ENCODE measurements at regions not wholly inside any gene's neighbourhood (a gene's known extent, or its start where the extent isn't known, plus 50 kb on each side); places are given as distances from the start of the nearest gene placed in this dataset.

GRCh38 chr7:94087664-94088352 lies 83.7 kb upstream of the BET1 start:
- Histone ChIP-seq H3K27ac (peak overlapping the region; percentile 46), H2AFZ (peak overlapping the region; percentile 18), H3K4me2 (peak overlapping the region; percentile 71), H3K9me2 (replicated peaks; ENCODE audit: insufficient read depth) (no peaks in the 10 kb centered on the region), H3K79me2 (no peaks in the 10 kb centered on the region), H3K4me1 (ENCODE audit: insufficient read depth) (peaks cover 7% of the 10 kb centered on the region), H3K36me3 (replicated peaks; ENCODE audit: insufficient read depth, low read depth) (no peaks in the 10 kb centered on the region), H3K4me3 (no peak overlapping the region), H3K9me3 (ENCODE audit: low read depth) (no peaks in the 10 kb centered on the region), H3K27me3 (no peaks in the 10 kb centered on the region), H4K20me1 (ENCODE audit: insufficient read depth, poor library complexity, severe bottlenecking) (no peaks in the 10 kb centered on the region)
- TF ChIP-seq, protein P1, sequence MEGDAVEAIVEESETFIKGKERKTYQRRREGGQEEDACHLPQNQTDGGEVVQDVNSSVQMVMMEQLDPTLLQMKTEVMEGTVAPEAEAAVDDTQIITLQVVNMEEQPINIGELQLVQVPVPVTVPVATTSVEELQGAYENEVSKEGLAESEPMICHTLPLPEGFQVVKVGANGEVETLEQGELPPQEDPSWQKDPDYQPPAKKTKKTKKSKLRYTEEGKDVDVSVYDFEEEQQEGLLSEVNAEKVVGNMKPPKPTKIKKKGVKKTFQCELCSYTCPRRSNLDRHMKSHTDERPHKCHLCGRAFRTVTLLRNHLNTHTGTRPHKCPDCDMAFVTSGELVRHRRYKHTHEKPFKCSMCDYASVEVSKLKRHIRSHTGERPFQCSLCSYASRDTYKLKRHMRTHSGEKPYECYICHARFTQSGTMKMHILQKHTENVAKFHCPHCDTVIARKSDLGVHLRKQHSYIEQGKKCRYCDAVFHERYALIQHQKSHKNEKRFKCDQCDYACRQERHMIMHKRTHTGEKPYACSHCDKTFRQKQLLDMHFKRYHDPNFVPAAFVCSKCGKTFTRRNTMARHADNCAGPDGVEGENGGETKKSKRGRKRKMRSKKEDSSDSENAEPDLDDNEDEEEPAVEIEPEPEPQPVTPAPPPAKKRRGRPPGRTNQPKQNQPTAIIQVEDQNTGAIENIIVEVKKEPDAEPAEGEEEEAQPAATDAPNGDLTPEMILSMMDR (IDR thresholded peaks at IDR 0.05; ENCODE audit: poor library complexity), result peak; percentile 82
- no peak for TF ChIP-seq EZH2 (IDR thresholded peaks at IDR 0.05; ENCODE audit: borderline replicate concordance)
- 17% methylated on average over 6 of the region's 6 CpGs for WGBS (ENCODE audit: low lambda C conversion rate, missing lambda C conversion rate)
- peak; percentile 61 for DNase-seq (ENCODE audit: low spot score)

GRCh38 chr7:94088560-94088959 lies 84.4 kb upstream of the BET1 start:
- Histone ChIP-seq H3K79me2 (no peaks in the 10 kb centered on the region), H4K20me1 (ENCODE audit: insufficient read depth, poor library complexity, severe bottlenecking) (no peaks in the 10 kb centered on the region), H3K36me3 (replicated peaks; ENCODE audit: insufficient read depth, low read depth) (no peaks in the 10 kb centered on the region), H2AFZ (no peak overlapping the region), H3K4me3 (no peak overlapping the region), H3K9me2 (replicated peaks; ENCODE audit: insufficient read depth) (no peaks in the 10 kb centered on the region), H3K27me3 (no peaks in the 10 kb centered on the region), H3K4me2 (no peak overlapping the region), H3K9me3 (ENCODE audit: low read depth) (no peaks in the 10 kb centered on the region), H3K27ac (no peak overlapping the region), H3K4me1 (ENCODE audit: insufficient read depth) (peaks cover 7% of the 10 kb centered on the region)
- no peak for TF ChIP-seq EZH2 (IDR thresholded peaks at IDR 0.05; ENCODE audit: borderline replicate concordance)
- DNase-seq (ENCODE audit: low spot score), result no peak

- peaks cover 7% of the 10 kb centered on the region for H3K4me1 ChIP-seq (ENCODE audit: insufficient read depth)
- H4K20me1 ChIP-seq (ENCODE audit: insufficient read depth, poor library complexity, severe bottlenecking), result no peaks in the 10 kb centered on the region
- H3K36me3 ChIP-seq (replicated peaks; ENCODE audit: insufficient read depth, low read depth), result no peaks in the 10 kb centered on the region
- no peaks in the 10 kb centered on the region for H3K9me2 ChIP-seq (replicated peaks; ENCODE audit: insufficient read depth)
- no peak overlapping the region for H3K27ac ChIP-seq
- no peak overlapping the region for H3K4me3 ChIP-seq
- H3K9me3 ChIP-seq (ENCODE audit: low read depth), result no peaks in the 10 kb centered on the region
- H3K4me2 ChIP-seq, result no peak overlapping the region
- no peaks in the 10 kb centered on the region for H3K27me3 ChIP-seq
- H3K79me2 ChIP-seq, result no peaks in the 10 kb centered on the region
- no peak for TF ChIP-seq EZH2 (IDR thresholded peaks at IDR 0.05; ENCODE audit: borderline replicate concordance)
- TF ChIP-seq EZH2phosphoT487 (IDR thresholded peaks at IDR 0.05; ENCODE audit: low read depth, severe bottlenecking, unreplicated experiment), result no peak
- TF ChIP-seq, protein P1 (IDR thresholded peaks at IDR 0.05; ENCODE audit: poor library complexity), result no peak
- DNase-seq (ENCODE audit: low spot score), result no peak
- no peak overlapping the region for H2AFZ ChIP-seq
- WGBS (ENCODE audit: low lambda C conversion rate, missing lambda C conversion rate), result 70% methylated on average over 4 of the region's 4 CpGs
Measured at GRCh38 chr7:94089806-94090205, 85.7 kb upstream of the BET1 start.

DNA sequence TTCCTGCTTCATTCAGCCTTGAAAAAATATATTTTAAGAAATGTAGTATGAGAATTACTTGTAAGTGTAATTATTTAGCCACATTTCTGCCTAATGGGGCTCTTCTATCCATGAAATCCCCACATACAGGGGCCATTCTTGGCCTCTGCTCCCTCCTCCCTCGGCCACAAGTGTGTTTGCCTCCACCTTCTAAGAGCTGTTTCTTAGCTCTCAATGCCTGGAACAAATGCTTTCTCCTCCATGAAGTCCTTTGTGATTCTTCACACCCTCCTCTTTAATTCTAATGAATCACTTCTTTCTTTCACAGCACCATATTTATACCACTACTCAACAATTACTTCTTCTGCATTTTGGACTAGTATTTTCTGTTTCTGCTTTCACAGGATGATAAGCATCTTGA lies 88.8 kb upstream of the BET1 start:
- Histone ChIP-seq H3K27me3 (no peaks in the 10 kb centered on the region), H3K4me2 (no peak overlapping the region), H3K9me3 (ENCODE audit: low read depth) (no peaks in the 10 kb centered on the region), H3K9me2 (replicated peaks; ENCODE audit: insufficient read depth) (no peaks in the 10 kb centered on the region), H2AFZ (no peak overlapping the region), H3K4me1 (ENCODE audit: insufficient read depth) (peaks cover 1% of the 10 kb centered on the region), H3K27ac (no peak overlapping the region), H3K36me3 (replicated peaks; ENCODE audit: insufficient read depth, low read depth) (no peaks in the 10 kb centered on the region), H4K20me1 (ENCODE audit: insufficient read depth, poor library complexity, severe bottlenecking) (no peaks in the 10 kb centered on the region), H3K4me3 (no peak overlapping the region), H3K79me2 (no peaks in the 10 kb centered on the region)
- WGBS (ENCODE audit: low lambda C conversion rate, missing lambda C conversion rate), result 68% methylated on average over 1 of the region's 1 CpG
- DNase-seq (ENCODE audit: low spot score), result no peak
- TF ChIP-seq, protein P1 (IDR thresholded peaks at IDR 0.05; ENCODE audit: poor library complexity), result no peak
- no peak for TF ChIP-seq EZH2phosphoT487 (IDR thresholded peaks at IDR 0.05; ENCODE audit: low read depth, severe bottlenecking, unreplicated experiment)
- no peak for TF ChIP-seq EZH2 (IDR thresholded peaks at IDR 0.05; ENCODE audit: borderline replicate concordance)

Data from hepatocyte (in vitro differentiated cells).